ENCODE measurements at regions not wholly inside any gene's neighbourhood (a gene's known extent, or its start where the extent isn't known, plus 50 kb on each side); places are given as distances from the start of the nearest gene placed in this dataset.

DNA sequence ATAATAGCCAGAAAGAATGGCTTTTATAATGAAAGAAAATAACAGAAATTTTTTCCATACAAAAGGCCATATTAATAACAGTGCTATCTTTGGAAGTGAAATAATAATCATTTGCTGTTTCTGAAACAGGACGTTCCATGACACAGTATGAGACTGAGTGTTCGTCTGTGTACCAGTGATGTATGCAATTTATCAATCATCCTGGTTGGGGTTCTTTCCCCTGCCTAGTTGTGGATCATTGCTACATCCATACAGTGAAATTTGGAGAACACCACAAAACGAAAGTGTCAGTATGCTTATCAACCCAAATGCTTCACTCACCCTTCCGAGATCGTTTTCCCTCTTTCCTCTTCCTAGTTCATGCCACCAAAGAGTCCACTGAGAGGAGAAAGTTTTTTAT is 151.4 kb upstream of the PRDM1 start:
- H3K27me3 ChIP-seq (ENCODE audit: low read depth), result no peaks in the 10 kb centered on the region
- H3K27ac ChIP-seq, result no peak overlapping the region
- no peaks in the 10 kb centered on the region for H3K9me3 ChIP-seq
- no peak overlapping the region for H3K4me3 ChIP-seq
- no peak for ATAC-seq
- H3K4me1 ChIP-seq, result peaks cover 6% of the 10 kb centered on the region
- TF ChIP-seq, protein P1, sequence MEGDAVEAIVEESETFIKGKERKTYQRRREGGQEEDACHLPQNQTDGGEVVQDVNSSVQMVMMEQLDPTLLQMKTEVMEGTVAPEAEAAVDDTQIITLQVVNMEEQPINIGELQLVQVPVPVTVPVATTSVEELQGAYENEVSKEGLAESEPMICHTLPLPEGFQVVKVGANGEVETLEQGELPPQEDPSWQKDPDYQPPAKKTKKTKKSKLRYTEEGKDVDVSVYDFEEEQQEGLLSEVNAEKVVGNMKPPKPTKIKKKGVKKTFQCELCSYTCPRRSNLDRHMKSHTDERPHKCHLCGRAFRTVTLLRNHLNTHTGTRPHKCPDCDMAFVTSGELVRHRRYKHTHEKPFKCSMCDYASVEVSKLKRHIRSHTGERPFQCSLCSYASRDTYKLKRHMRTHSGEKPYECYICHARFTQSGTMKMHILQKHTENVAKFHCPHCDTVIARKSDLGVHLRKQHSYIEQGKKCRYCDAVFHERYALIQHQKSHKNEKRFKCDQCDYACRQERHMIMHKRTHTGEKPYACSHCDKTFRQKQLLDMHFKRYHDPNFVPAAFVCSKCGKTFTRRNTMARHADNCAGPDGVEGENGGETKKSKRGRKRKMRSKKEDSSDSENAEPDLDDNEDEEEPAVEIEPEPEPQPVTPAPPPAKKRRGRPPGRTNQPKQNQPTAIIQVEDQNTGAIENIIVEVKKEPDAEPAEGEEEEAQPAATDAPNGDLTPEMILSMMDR (IDR thresholded peaks at IDR 0.05), result no peak
- H3K36me3 ChIP-seq, result no peaks in the 10 kb centered on the region
- no peak for DNase-seq
- intact Hi-C loops (cut with DNase I), result no loop called here

DNA sequence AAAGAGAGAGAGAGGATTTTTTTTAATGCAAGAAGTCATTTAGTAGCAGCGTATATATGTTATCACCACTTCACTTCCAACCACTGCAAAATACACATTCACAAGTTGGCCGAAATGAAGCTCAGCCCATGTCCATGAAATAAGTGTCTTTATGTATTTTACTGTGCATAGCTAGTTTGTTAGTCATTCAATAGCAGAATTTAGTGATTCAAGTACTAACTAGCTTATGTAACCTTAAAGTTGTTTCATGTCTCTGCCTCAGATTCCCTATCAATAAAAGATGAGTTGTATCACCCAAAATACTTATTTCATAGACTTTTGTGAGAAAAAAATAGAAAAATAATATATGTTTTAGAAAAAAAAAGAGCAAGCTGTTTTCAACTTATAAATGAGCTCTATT is 153.7 kb upstream of the PRDM1 start:
- Histone ChIP-seq H3K4me1 (peaks cover 6% of the 10 kb centered on the region), H3K4me3 (no peak overlapping the region), H3K27me3 (ENCODE audit: low read depth) (no peaks in the 10 kb centered on the region), H3K27ac (no peak overlapping the region), H3K36me3 (no peaks in the 10 kb centered on the region), H3K9me3 (no peaks in the 10 kb centered on the region)
- ATAC-seq (no peak), DNase-seq (no peak)
- intact Hi-C loops (cut with DNase I), result no loop called here
- TF ChIP-seq, protein P1 (IDR thresholded peaks at IDR 0.05), result no peak

DNA sequence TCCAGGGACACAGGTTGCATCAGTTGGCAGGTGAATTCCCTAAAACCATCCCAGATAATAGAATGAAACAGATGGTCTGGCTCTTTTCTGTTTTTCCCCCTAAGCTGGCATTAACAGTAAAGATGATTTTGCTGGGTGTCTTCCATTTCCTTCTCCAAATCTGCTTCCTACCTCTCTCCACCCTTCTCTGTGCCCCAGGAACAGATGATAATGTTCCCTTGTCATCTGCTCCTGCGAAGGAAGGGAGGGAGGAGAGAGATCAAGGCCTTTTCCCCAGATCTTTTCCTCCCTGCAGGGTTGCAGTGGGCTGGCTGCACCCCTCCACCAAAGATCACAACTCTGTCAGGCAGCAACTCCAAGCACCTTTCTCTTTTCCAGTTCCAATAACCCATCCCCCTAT is 156.5 kb upstream of the PRDM1 start:
- DNase-seq (no peak), ATAC-seq (no peak)
- Histone ChIP-seq H3K27me3 (ENCODE audit: low read depth) (no peaks in the 10 kb centered on the region), H3K36me3 (no peaks in the 10 kb centered on the region), H3K4me1 (no peaks in the 10 kb centered on the region), H3K4me3 (no peak overlapping the region), H3K9me3 (no peaks in the 10 kb centered on the region), H3K27ac (no peak overlapping the region)
- intact Hi-C loops (cut with DNase I), result no loop called here
- TF ChIP-seq, protein P1 (IDR thresholded peaks at IDR 0.05), result no peak

DNA sequence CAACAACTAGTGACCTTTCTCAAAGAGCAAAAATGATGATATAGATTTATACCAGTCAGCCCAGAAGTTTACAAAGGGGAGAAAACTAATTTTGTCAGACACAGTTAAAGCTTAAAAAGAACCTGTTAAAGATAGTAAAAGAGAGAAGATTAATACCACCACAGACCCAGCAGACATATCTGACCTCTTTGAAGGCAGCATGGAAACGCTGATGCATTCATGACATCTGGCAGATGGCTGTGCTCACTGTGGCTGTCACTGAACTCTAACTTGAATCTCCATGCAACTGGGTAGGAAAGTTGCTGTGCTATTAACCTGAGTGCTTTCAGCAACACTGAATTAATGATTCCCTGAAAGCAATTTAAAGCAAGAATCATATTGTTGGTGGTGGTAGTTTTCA is 159.8 kb upstream of the PRDM1 start:
- intact Hi-C loops (cut with DNase I), result no loop called here
- Histone ChIP-seq H3K4me3 (no peak overlapping the region), H3K9me3 (no peaks in the 10 kb centered on the region), H3K36me3 (no peaks in the 10 kb centered on the region), H3K27ac (no peak overlapping the region), H3K27me3 (ENCODE audit: low read depth) (no peaks in the 10 kb centered on the region), H3K4me1 (no peaks in the 10 kb centered on the region)
- DNase-seq (no peak), ATAC-seq (no peak)
- TF ChIP-seq, protein P1 (IDR thresholded peaks at IDR 0.05), result no peak

DNA sequence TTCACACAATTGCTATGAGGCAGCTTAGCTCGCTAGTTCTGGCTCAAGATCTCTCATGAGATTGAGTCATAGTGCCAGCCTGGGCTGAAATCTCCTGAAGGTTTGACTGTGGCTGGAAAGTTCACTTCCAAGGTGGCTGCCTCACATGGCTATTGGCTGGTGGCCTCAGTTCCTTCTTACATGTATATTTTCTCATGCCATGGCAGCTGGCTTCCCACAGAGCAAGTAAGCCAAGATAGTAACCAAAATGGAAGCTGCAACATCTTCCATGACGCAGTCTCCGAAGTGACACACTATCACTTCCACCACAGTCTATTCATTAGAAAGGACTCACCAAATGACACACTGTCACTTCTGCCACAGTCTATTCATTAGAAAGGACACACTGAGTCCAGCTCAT is 160.4 kb upstream of the PRDM1 start:
- Histone ChIP-seq H3K9me3 (no peaks in the 10 kb centered on the region), H3K36me3 (no peaks in the 10 kb centered on the region), H3K27me3 (ENCODE audit: low read depth) (no peaks in the 10 kb centered on the region), H3K4me3 (no peak overlapping the region), H3K27ac (no peak overlapping the region), H3K4me1 (no peaks in the 10 kb centered on the region)
- ATAC-seq, result no peak
- DNase-seq, result no peak
- intact Hi-C loops (cut with DNase I), result no loop called here
- TF ChIP-seq, protein P1 (IDR thresholded peaks at IDR 0.05), result no peak

DNA sequence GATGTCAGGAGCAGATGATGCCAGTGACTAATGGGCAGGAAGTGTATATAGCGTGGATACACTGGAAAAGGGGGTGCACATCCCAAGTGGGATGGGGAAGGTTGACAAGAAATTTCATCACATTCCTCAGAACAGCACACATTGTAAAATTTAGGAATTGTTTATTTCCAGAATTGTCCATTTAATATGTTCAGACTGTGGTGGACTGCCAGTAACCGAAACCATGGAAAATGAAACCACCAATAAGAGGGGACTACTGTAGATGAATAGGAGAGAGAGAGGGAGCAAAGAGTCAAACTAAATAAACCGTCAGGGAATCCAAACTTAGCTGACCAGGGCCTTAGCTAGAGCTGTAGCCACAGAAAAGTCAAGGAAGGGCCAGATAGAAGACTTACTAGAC is 164.4 kb upstream of the PRDM1 start:
- H3K4me1 ChIP-seq, result no peaks in the 10 kb centered on the region
- no peaks in the 10 kb centered on the region for H3K27me3 ChIP-seq (ENCODE audit: low read depth)
- H3K4me3 ChIP-seq, result no peak overlapping the region
- H3K9me3 ChIP-seq, result no peaks in the 10 kb centered on the region
- no peak for ATAC-seq
- intact Hi-C loops (cut with DNase I), result no loop called here
- no peak overlapping the region for H3K27ac ChIP-seq
- TF ChIP-seq, protein P1 (IDR thresholded peaks at IDR 0.05), result no peak
- no peaks in the 10 kb centered on the region for H3K36me3 ChIP-seq
- DNase-seq, result no peak

Measured in lower lobe of right lung (tissue), 2 donors.